Activated gamma-delta T cell treated with Interleukin-2 at 50 U/mL for 16 hours (primary cell): ENCODE measurements at regions not wholly inside any gene's neighbourhood (a gene's known extent, or its start where the extent isn't known, plus 50 kb on each side); places are given as distances from the start of the nearest gene placed in this dataset.

Source experiments
- DNase-seq: peaks from one replicate; pipeline ENCODE4 v3.0.0-alpha.2; 2020

- no peak for DNase-seq
Observed at GRCh38 chr10:130781206-130781605, 530.3 kb downstream of the TCERG1L start.

GRCh38 chr10:130781623-130782022, 529.9 kb downstream of the TCERG1L start:
- no peak for DNase-seq

DNA sequence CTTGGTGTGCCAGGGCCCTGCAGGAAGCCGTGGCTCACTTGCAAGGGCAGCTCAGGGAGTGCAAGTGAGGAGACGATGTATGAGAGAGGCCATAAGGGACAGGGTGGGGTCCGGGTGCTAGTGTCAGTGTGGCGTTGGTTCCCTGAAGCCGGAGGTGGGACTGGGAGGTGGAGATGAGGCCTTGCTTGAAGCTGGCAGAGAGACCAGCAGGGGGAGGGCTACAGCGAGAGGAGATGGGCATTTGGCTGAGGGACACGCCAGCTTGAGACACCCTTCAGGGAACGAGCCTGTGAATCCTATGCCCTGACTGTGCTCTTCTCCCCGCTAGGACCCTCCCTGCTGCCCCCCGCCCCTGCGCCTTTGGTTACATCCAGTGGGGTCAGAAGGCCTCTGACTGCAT, 529.1 kb downstream of the TCERG1L start:
- no peak for DNase-seq

DNA sequence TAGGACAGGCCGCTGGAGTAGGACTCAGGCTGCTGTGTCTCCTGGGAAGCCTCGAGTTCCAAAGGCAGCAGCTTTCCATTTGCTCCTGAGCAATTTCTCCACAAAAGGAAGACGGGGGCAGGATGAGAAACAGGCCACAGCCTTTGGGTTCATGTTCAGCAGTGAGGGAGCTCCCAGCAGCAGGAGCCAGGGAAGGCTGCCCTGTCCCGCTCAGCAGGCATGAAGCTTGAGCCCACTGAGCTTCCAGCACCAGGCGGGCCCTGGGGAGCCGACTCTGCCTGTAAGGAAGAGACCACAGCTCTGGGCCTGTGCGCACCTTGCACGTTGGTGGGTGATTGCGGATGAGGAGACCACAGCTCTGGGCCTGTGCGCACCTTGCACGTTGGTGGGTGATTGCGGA, 527.2 kb downstream of the TCERG1L start:
- no peak for DNase-seq

GRCh38 chr10:130786365-130786966, 525.1 kb downstream of the TCERG1L start:
- DNase-seq: no peak

DNA sequence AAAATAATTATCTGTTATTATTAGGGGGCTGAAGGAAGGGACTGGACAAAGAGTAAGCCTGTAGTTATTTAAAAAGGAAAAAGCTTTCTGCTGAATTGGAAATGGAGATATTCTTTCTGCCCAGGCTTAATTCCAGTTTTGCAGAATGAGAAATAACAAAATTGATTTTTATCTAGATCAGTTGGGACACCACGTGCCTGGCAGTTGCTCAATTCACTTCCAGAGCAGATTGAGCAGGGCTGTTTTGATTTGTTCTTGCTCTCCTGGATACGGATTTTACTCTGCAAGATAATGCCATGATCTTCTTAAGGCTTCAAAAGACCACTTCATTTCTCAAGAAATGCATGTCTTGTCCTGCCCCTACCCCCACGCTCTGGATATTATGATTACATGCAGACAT, 524.3 kb downstream of the TCERG1L start:
- no peak for DNase-seq

DNA sequence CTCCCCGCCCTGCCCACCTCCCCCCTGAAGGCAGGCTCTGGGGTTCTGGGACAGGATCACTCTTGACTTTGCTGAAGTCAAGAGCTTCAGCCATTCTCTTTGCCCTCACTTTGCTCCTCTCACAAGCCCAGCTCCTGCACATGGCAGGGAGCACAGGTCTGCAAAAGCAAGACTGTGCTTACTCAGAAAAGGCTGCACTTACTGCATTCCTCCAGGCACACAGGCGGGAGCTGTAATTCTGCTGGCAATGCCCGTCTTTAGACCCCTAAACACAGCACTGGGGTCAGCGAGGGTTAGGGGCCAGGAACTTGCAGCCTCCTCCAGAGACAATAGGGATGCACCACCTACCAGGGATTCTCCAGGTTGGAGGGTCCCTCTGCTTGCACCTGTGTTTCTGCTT, 523.7 kb downstream of the TCERG1L start:
- DNase-seq: no peak

DNA sequence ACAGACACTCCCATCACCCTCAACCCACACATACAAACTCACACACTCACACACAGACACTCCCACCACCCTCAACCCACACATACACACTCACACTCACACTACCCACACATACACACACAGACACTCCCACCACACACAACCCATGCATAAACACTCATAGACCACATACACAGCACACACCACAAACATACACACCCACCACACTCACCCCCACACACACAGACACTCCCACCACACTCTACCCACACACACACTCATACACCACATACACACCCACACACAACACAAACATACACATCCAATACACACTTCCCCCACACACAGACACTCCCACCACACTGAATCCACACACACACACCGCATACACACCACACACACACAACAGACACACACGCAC, 521.2 kb downstream of the TCERG1L start:
- no peak for DNase-seq

DNA sequence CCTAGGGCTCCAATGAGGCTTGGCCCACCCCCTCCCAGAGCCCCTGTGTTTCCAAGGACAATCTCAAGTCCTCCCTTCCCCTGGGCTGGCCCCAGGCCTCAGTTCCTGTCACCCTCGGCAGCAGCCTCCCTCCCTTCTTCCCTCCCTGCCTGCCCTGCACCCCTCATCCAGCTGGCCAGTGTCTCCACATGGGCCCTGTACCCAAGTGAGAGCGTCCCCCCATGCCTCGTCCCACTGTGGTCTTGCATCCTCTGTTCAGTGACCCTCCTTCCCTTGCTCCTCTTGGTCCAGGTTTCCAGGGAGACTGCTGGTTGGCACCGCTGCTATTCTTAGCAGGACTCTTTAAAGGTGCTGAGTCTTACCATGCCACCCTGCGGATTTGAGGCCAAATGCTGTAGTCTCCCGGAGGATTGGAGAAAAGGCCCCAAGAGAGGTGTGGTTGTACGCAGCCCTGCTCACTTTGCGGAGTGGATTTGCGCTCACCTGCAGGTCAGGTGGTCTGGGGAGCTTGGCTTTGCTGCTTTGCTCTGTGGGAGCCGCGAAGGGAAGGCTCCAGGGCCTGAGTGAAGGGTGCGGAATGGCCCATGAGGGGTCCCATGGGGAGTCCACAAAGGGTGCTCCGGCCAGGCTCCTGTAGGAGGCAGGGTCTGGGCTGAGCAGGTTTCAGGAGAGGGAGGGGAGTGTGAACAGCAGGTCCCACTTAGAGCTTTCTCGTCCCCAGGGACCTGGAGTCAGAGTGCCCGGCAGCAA, 519.2 kb downstream of the TCERG1L start:
- no peak for DNase-seq

DNA sequence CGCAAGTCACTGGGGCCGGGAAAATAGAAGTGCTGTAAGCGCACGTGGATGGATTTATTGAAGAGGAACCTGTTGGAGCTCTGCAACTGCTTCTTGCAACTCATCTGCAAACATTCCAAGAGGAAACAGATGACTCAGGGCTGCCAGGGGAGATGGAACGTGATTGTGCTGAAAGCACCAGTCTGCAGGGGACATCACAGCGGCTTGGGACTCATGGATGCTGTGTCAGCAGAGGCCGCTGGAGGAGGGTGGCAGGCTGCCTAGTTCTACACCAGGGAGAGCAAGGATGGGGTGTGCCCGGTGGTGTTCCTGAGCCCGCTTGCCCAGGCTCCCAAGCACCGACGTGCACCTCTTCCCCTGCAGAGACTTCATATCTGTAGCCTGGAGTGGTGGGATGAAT, 515.7 kb downstream of the TCERG1L start:
- DNase-seq: no peak

- no peak for DNase-seq
Observed at GRCh38 chr10:130799532-130799931, 512.0 kb downstream of the TCERG1L start.

DNA sequence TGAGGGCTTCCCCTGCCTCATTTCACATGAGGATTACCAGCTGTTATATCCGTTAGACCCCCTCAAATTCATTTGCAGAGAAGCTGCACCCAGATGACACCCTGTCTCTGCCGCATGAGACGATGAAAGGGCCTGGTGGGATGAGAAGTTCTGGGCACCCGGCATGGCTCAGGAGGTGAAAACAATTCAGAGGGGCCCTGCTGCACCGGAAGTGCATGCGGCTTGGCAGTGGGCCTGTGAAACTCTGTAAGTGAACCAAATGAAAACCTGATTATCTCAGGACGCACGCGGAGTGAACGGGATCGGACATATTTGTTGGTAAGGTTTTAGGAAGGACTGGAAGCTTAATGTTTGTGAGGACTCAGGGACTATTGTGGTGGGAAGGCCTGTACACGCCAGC, 511.2 kb downstream of the TCERG1L start:
- DNase-seq: no peak

- DNase-seq: no peak
Observed at GRCh38 chr10:130801276-130801675, 510.2 kb downstream of the TCERG1L start.

- no peak for DNase-seq
Observed at GRCh38 chr10:130801784-130802183, 509.7 kb downstream of the TCERG1L start.

- DNase-seq: no peak
Observed at GRCh38 chr10:130802301-130802700, 509.2 kb downstream of the TCERG1L start.

DNA sequence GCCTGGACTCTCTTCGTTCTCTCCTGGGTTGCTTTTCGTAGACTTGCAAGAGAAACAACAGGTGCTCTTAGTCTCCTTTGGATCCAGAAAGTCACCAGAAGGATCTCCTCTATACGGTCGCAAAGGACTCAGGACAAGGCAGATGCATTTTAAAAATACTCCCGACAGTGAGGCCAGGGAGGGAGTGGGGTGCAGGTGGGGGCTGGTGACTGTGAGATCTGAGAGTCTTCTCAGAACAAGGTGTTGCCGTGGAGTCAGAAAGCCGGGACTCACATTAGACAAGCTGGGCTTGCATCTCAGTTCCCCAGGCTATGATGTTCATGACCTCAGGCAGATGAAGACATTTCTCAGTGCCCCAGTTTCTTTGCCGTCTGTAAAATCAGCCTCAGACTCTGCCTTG, 507.2 kb downstream of the TCERG1L start:
- no peak for DNase-seq

DNA sequence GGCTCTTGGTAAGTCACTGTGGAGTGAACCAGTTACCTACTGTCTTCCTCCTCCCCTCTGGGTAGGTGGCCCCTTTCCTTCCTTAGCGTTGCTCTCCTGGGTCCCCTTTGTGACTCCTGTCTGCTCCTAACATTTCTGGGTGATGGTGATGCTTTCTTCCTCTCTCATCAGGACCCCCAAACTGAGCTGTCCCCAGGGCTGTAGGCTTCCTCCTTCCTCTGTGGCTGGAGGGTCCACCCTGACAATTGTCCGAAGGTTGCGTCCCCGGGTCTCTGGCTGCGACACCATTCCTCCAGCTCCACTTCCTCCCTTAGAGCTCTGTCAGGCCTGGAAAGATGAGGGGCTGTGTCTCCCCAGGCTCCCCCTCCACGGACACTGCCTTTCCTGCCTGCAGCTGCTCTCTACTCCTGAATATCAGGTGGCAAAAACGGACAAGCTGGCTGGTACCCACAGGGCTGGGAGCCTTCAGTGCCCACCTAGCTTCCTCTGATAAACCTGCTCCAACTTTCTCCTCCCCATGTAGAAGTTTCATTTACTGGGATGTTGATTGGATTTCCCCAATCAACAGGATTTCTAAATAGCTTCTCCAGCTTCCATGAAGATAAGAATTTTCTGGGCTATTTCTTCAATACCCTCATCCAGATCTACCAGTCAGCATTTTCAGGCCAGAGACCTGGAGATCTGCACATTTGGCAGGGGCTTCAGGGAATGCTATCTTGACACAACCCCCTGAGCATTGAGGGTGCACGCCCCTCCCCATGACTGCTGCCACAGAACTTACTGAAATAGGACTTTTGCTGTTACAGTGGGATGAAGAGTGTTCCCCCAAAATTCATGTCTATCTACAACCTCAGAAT, 506.5 kb downstream of the TCERG1L start:
- no peak for DNase-seq

GRCh38 chr10:130805635-130806030, 505.9 kb downstream of the TCERG1L start:
- no peak for DNase-seq

- no peak for DNase-seq
Observed at GRCh38 chr10:130806426-130806825, 505.1 kb downstream of the TCERG1L start.

GRCh38 chr10:130807096-130807495, 504.4 kb downstream of the TCERG1L start:
- no peak for DNase-seq

GRCh38 chr10:130807721-130808120, 503.8 kb downstream of the TCERG1L start:
- no peak for DNase-seq

GRCh38 chr10:130808243-130808642, 503.3 kb downstream of the TCERG1L start:
- no peak for DNase-seq

DNA sequence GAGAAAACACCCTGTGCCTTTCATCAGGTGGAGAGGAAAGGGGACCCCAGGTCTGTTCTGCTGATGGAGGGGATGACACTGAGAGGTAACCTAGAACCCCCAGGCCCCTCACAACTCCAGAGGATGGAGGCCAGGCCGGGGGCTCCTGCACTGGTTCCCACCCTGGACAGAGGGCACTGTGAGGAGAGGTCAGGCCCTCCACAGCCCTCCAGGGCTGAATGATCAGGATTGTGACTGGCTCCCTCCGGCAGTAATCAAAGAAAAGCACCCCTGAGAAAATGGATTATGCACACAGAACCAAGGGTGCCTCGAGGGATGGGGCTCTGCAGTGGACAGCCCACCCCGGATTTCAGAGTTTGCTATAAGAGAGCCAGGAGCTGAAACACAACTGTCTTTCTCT, 502.8 kb downstream of the TCERG1L start:
- DNase-seq: no peak

DNA sequence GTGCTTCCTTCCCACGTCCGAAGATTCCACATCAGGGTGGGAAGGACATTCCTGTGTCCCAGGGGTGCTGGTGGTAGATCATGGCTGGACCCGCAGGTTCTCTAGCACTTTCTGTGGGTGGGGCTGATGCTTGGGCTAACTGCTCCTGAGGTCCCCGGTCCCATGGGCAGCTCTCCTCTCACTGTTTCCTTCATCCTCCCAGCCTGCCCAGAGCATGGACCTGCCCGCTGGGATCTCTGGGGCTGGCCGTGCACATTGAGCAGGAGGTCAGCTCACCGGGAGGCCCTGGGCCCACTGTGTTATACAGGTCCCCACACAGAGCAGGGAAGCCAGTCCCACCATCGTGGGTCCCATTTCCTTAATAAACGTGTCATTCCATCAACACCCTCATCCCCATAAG, 502.3 kb downstream of the TCERG1L start:
- no peak for DNase-seq
